ENCODE measurements at regions not wholly inside any gene's neighbourhood (a gene's known extent, or its start where the extent isn't known, plus 50 kb on each side); places are given as distances from the start of the nearest gene placed in this dataset.

DNA sequence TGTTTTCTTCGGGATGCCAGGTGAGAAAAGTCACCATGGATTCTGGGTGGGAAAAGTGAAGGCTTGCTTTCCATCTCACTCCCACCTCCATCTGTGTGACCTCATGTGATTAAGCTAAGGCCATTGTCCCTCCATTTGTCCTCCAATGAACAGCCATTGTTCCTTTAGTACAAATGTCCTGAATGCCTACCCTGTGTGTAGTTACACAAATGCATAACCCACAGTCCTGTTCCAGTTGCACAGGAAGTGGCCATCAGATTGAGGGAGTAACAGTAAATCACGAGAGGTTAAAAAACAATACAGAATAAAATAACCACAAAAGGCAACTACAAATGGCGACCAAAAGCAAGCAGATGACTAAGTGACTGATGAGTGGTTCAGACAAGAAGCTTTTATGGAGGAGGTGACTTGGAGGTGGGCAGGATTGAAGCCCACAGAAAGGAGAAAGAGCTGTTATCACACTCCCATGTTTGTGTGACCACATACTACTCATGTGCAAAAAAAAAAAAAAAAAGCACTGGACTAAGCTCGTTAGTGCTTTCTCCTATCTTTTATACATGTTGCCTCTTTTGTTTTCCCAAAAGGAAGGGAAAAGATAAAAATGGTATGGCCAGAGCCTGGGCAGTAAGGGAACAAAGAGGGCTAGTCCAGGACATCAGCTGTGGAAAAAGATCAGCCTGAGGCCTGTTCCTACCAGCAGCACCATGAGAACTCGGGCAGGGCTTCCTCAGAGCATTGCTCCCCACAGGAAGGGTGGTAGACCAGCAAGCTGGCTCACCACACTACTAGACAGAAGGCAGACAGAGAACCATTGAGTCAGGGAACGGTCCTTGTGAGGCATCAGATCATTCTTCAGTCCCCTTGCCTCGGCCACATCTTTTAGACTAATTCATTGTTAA, 111.0 kb downstream of the TFAP2A start:
- H3K4me2 ChIP-seq (ENCODE audit: low read length) = no peak overlapping the region

GRCh38 chr6:10302566-10303235, 112.2 kb downstream of the TFAP2A start:
- Histone ChIP-seq H3K9ac (ENCODE audit: low read depth, low read length) (no peak overlapping the region), H3K4me3 (ENCODE audit: low read length) (no peak overlapping the region), H3K27me3 (ENCODE audit: control insufficient read depth, insufficient read depth, low read length) (no peaks in the 10 kb centered on the region), H3K9me3 (replicated peaks; ENCODE audit: low read length) (peaks cover 5% of the 10 kb centered on the region), H3K36me3 (ENCODE audit: insufficient read depth, low read length) (no peaks in the 10 kb centered on the region), H3K4me2 (ENCODE audit: low read length) (no peak overlapping the region), H3K4me1 (ENCODE audit: control insufficient read depth, insufficient read depth, low read length) (no peaks in the 10 kb centered on the region)

More for the DNA sequence above, 111.0 kb downstream of the TFAP2A start:
- Histone ChIP-seq H3K4me3 (ENCODE audit: low read length) (no peak overlapping the region), H3K9ac (ENCODE audit: low read depth, low read length) (no peak overlapping the region), H3K4me1 (ENCODE audit: control insufficient read depth, insufficient read depth, low read length) (no peaks in the 10 kb centered on the region), H3K36me3 (ENCODE audit: insufficient read depth, low read length) (no peaks in the 10 kb centered on the region), H3K9me3 (replicated peaks; ENCODE audit: low read length) (peaks cover under 1% of the 10 kb centered on the region), H3K27me3 (ENCODE audit: control insufficient read depth, insufficient read depth, low read length) (no peaks in the 10 kb centered on the region)

DNA sequence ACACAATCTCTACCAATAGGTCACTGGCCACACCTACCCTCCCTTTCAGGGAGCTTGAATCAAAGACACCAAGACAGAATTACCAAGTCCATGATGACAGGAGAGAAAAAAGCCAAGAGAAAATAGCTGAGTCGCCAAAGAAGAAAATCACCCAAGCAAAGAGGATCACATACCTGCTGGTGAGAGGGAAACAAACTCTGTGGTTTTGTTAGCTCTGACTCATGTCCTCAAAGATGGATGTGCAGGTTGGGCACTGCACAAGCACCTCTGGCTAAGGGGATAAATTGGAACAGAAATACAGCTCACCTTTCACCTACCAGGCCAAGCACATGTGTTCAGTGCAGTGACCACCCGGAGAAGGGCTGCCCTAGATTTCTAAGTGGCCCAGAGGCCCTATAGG, 114.8 kb downstream of the TFAP2A start:
- no peak overlapping the region for H3K4me2 ChIP-seq (ENCODE audit: low read length)
- no peaks in the 10 kb centered on the region for H3K36me3 ChIP-seq (ENCODE audit: insufficient read depth, low read length)
- peaks cover 10% of the 10 kb centered on the region for H3K9me3 ChIP-seq (replicated peaks; ENCODE audit: low read length)
- H3K4me3 ChIP-seq (ENCODE audit: low read length) = no peak overlapping the region
- H3K27me3 ChIP-seq (ENCODE audit: control insufficient read depth, insufficient read depth, low read length) = no peaks in the 10 kb centered on the region
- no peaks in the 10 kb centered on the region for H3K4me1 ChIP-seq (ENCODE audit: control insufficient read depth, insufficient read depth, low read length)
- H3K9ac ChIP-seq (ENCODE audit: low read depth, low read length) = no peak overlapping the region

- H3K4me2 ChIP-seq (ENCODE audit: low read length) = no peak overlapping the region
- H3K36me3 ChIP-seq (ENCODE audit: insufficient read depth, low read length) = no peaks in the 10 kb centered on the region
- no peak overlapping the region for H3K9ac ChIP-seq (ENCODE audit: low read depth, low read length)
- no peaks in the 10 kb centered on the region for H3K4me1 ChIP-seq (ENCODE audit: control insufficient read depth, insufficient read depth, low read length)
- peaks cover 10% of the 10 kb centered on the region for H3K9me3 ChIP-seq (replicated peaks; ENCODE audit: low read length)
- H3K4me3 ChIP-seq (ENCODE audit: low read length) = no peak overlapping the region
- no peaks in the 10 kb centered on the region for H3K27me3 ChIP-seq (ENCODE audit: control insufficient read depth, insufficient read depth, low read length)
Observed at GRCh38 chr6:10297832-10298231, 117.0 kb downstream of the TFAP2A start.

DNA sequence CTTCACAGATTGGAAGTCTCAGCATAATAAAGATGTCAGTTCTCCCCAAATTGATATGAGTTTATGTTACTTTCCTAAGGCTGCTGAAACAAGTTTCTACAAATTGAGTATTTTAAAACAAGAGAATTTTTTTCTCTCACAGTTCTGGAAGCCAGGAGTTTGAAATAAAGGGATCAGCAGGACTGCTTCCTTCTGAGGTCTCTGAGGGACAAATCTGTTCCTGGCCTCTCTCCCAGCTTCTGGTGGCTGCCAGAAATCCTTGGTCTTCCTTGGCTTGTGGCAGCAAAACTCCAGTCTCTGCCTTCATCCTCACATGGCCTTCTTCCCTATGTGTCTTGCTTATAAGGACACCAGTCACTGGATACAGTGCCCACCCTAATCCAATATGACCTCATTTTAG, 136.1 kb downstream of the TFAP2A start:
- no peak overlapping the region for H3K4me2 ChIP-seq (ENCODE audit: low read length)
- H3K9ac ChIP-seq (ENCODE audit: low read depth, low read length) = no peak overlapping the region
- no peaks in the 10 kb centered on the region for H3K36me3 ChIP-seq (ENCODE audit: insufficient read depth, low read length)
- H3K4me3 ChIP-seq (ENCODE audit: low read length) = no peak overlapping the region
- no peaks in the 10 kb centered on the region for H3K4me1 ChIP-seq (ENCODE audit: control insufficient read depth, insufficient read depth, low read length)
- no peaks in the 10 kb centered on the region for H3K27me3 ChIP-seq (ENCODE audit: control insufficient read depth, insufficient read depth, low read length)
- no peaks in the 10 kb centered on the region for H3K9me3 ChIP-seq (replicated peaks; ENCODE audit: low read length)

DNA sequence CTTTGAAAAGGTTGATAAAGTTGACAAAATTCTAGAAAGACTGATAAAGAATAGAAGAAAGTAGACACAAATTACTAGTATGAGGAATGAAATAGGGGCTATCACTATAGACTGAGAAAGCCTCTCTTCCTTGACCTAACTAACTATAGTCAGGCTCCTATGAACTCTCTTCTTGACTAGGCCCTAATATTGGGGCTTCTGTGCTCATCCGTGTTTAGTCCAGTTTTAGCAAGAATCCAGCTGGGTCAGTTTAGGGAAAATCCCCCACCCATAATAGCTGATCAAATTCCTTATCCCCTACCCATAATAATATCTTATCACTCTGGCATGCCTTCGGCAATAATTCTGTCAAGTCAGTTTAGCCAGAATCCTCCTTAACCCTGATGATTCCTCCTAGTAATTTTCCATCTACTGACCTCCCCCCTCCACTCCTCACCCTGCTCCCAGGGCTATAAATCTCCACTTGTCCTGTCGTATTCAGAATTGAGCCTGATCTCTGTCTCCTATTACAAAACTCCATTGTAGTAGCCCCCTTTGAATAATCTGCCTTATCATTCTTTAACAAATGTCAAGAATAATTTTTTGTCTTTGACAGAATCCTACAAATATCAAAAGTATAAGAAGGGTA, 138.1 kb downstream of the TFAP2A start:
- Histone ChIP-seq H3K4me1 (ENCODE audit: control insufficient read depth, insufficient read depth, low read length) (no peaks in the 10 kb centered on the region), H3K4me2 (ENCODE audit: low read length) (no peak overlapping the region), H3K36me3 (ENCODE audit: insufficient read depth, low read length) (no peaks in the 10 kb centered on the region), H3K4me3 (ENCODE audit: low read length) (no peak overlapping the region), H3K27me3 (ENCODE audit: control insufficient read depth, insufficient read depth, low read length) (no peaks in the 10 kb centered on the region), H3K9ac (ENCODE audit: low read depth, low read length) (no peak overlapping the region), H3K9me3 (replicated peaks; ENCODE audit: low read length) (no peaks in the 10 kb centered on the region)

DNA sequence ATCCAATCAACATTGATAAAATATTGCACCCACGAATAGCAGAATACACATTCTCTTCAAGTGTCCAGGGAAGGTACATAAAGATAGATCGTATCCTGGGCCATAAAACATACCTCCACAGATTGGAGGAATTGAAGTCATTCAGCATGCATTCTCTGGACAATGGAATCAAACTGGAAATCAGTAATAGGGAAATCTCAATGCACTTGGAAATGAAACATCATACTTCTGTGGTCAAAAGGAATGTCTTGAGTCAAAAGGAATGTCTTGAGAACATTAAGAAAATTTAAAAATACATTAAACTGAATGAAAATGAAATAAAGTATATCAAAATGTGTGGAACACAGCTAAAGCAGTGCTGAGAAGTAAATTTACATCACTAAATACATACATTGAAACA, 138.8 kb downstream of the TFAP2A start:
- H3K4me3 ChIP-seq (ENCODE audit: low read length) = no peak overlapping the region
- no peaks in the 10 kb centered on the region for H3K4me1 ChIP-seq (ENCODE audit: control insufficient read depth, insufficient read depth, low read length)
- H3K4me2 ChIP-seq (ENCODE audit: low read length) = no peak overlapping the region
- H3K9me3 ChIP-seq (replicated peaks; ENCODE audit: low read length) = no peaks in the 10 kb centered on the region
- no peaks in the 10 kb centered on the region for H3K36me3 ChIP-seq (ENCODE audit: insufficient read depth, low read length)
- H3K27me3 ChIP-seq (ENCODE audit: control insufficient read depth, insufficient read depth, low read length) = no peaks in the 10 kb centered on the region
- H3K9ac ChIP-seq (ENCODE audit: low read depth, low read length) = no peak overlapping the region

DNA sequence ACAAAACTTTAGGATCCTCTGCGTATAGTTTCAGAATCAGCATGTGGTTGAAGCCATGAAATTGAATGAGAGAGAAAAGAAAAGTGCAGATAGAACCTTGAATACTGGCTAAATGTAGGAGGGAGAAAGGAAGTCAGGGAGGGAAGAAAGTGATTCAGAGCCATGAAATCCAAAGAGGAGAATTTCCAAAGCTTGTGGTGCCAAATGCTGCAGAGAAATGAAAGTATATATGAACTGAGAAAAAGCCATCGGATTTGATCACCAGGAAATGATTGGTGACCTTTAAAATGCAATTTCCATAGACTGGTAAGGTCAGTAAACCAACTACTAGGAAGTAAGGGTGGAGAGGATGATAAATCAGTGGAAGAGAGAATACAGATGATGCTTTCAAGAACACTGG, 142.3 kb downstream of the TFAP2A start:
- Histone ChIP-seq H3K36me3 (ENCODE audit: insufficient read depth, low read length) (no peaks in the 10 kb centered on the region), H3K9ac (ENCODE audit: low read depth, low read length) (no peak overlapping the region), H3K27me3 (ENCODE audit: control insufficient read depth, insufficient read depth, low read length) (no peaks in the 10 kb centered on the region), H3K9me3 (replicated peaks; ENCODE audit: low read length) (no peaks in the 10 kb centered on the region), H3K4me1 (ENCODE audit: control insufficient read depth, insufficient read depth, low read length) (no peaks in the 10 kb centered on the region), H3K4me2 (ENCODE audit: low read length) (no peak overlapping the region), H3K4me3 (ENCODE audit: low read length) (no peak overlapping the region)

- Histone ChIP-seq H3K4me2 (ENCODE audit: low read length) (no peak overlapping the region), H3K36me3 (ENCODE audit: insufficient read depth, low read length) (no peaks in the 10 kb centered on the region), H3K9me3 (replicated peaks; ENCODE audit: low read length) (no peaks in the 10 kb centered on the region), H3K4me3 (ENCODE audit: low read length) (no peak overlapping the region), H3K9ac (ENCODE audit: low read depth, low read length) (no peak overlapping the region), H3K27me3 (ENCODE audit: control insufficient read depth, insufficient read depth, low read length) (no peaks in the 10 kb centered on the region), H3K4me1 (ENCODE audit: control insufficient read depth, insufficient read depth, low read length) (no peaks in the 10 kb centered on the region)
Observed at GRCh38 chr6:10271982-10272381, 142.9 kb downstream of the TFAP2A start.

- Histone ChIP-seq H3K9ac (ENCODE audit: low read depth, low read length) (no peak overlapping the region), H3K4me1 (ENCODE audit: control insufficient read depth, insufficient read depth, low read length) (no peaks in the 10 kb centered on the region), H3K4me3 (ENCODE audit: low read length) (no peak overlapping the region), H3K9me3 (replicated peaks; ENCODE audit: low read length) (no peaks in the 10 kb centered on the region), H3K36me3 (ENCODE audit: insufficient read depth, low read length) (no peaks in the 10 kb centered on the region), H3K4me2 (ENCODE audit: low read length) (no peak overlapping the region), H3K27me3 (ENCODE audit: control insufficient read depth, insufficient read depth, low read length) (no peaks in the 10 kb centered on the region)
Observed at GRCh38 chr6:10269814-10270472, 144.9 kb downstream of the TFAP2A start.

- Histone ChIP-seq H3K36me3 (ENCODE audit: insufficient read depth, low read length) (no peaks in the 10 kb centered on the region), H3K9me3 (replicated peaks; ENCODE audit: low read length) (no peaks in the 10 kb centered on the region), H3K4me3 (ENCODE audit: low read length) (no peak overlapping the region)
Observed at GRCh38 chr6:10268611-10269310, 146.1 kb downstream of the TFAP2A start.

More at GRCh38 chr6:10268611-10269310, 146.1 kb downstream of the TFAP2A start:
- Histone ChIP-seq H3K27me3 (ENCODE audit: control insufficient read depth, insufficient read depth, low read length) (no peaks in the 10 kb centered on the region), H3K4me1 (ENCODE audit: control insufficient read depth, insufficient read depth, low read length) (no peaks in the 10 kb centered on the region), H3K4me2 (ENCODE audit: low read length) (no peak overlapping the region), H3K9ac (ENCODE audit: low read depth, low read length) (no peak overlapping the region)

All from skeletal muscle satellite cell (primary cell).